Activated effector memory CD4-positive, alpha-beta T cell treated with anti-CD3 and anti-CD28 coated beads, Interleukin-2, amount 50 U/mL, for 16 hours (primary cell): ENCODE measurements at regions not wholly inside any gene's neighbourhood (a gene's known extent, or its start where the extent isn't known, plus 50 kb on each side); places are given as distances from the start of the nearest gene placed in this dataset.
"Not testable (repeated sequence)": the region's sequence is repeated elsewhere in the genome, so short reads cannot be mapped to it uniquely, and the experiment has no call there.

Source experiments
- DNase-seq: peaks from one replicate; pipeline ENCODE4 v3.0.0-alpha.2; 2020

DNA sequence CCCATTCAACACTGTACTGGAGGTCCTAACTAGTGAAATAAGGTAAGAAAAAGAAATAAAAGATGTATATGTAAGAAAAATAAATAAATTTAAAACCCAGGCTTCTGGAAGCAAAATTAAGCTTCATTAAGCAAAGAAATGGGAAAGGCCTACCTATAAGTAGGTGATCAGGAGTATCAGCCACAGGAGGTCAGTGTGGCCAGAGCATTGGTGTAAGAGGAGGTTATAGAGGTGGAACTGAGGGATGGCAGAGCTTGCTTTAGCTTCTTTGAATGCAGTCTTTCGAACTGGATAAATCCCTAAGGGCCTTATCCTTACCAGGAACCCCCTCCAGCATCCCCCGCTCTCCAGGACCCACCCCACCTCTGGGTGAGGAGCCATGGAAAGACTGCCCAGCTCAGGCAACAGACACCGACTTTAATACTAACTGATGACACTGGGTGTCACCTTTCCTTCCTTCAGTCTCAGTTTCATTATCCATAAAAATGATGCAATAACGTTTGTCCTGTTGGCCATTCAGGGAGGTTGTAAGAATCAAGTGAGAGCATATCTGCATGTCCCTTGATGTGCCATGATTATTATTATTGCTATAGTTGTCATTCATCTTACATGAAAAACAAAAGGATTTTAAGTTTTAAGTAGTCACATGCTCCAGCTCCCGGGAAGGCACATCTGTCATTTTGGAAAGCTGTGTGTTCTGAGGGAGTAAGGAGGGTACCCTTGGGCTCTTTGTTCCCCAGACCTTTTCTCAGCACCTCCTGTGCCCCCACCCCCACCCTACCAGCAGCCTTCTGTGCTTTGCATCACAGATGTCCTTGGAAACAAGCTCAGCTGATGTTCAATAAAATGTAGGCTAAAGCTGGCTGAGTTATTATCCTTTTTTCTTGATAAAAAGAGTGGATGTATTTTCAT lies 50.8 kb upstream of the CTNNA1 start:
- DNase-seq, result no peak

DNA sequence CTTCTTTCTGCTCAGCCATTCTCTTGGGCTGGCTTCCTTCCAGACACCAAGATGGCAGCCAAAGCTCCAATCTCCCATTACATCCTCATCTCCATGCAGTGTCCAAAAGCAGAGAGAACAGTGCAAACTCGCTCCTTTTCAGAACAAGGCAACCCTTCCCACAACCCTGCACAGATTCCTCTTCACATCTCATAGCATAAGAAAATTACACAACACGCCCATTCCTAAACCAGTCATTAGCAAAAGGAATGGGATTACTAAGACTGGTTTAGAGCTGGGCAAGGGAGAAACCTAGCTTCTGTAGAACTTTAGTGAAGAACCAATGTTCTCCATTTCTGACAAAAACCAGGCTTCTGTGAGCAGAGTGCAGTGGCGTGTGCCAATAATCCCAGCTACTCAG lies 51.5 kb upstream of the CTNNA1 start:
- no peak for DNase-seq

DNA sequence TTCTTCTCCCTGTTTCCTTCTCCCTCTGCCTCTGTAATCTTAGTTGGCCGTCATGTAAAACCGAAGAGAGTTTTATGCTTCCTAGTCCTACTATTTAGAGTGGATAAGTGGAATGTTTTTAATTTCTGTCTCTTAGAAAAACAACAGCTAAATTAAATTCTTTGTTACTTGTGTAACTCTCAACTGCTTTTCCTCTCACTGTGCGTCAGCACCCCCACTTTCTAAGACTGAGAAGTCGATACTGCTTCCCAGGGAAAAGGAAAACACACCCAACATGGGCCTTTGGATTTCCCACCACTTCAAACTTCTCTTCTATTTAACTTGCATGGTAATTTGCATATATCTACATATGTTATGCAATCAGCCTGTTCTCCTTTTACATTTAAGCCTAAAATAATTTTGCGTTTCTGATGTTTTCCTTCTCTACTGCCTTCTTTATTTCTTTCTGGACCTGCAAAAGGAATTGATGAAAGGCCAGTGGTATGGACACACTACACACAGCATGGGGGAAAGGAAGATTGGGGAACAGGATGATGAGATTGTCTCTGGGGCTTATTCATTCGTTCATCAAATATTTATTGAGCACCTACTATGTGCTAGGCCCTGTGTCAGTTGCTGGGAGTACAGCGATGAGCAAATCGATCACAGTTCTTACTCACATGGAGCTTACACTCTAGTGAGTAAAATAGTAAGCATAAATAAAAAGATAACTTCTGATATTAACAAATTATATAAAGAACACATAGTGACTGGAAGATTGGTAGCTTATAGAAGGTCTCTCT lies 52.5 kb upstream of the CTNNA1 start:
- no peak for DNase-seq

DNA sequence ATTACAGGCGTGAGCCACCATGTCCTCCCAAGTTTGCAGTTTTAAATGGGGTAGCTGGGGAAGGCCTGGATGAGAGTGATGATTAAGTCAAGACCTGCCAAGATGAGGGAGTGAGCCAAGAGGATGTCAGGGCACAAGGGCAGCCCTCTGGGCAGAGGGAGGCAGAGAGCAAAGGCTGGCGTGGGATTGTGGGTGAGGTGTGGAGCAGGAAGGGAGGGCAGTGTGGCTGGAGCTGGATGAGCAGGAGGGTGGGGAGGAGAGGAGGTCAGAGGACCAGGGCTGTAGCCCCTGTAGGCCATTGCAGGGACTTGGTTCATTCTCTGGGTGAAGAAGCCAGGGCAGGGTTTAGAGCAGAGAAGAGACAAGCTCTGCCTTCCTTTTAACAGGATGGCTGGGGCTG lies 53.7 kb upstream of the CTNNA1 start:
- no peak for DNase-seq

DNA sequence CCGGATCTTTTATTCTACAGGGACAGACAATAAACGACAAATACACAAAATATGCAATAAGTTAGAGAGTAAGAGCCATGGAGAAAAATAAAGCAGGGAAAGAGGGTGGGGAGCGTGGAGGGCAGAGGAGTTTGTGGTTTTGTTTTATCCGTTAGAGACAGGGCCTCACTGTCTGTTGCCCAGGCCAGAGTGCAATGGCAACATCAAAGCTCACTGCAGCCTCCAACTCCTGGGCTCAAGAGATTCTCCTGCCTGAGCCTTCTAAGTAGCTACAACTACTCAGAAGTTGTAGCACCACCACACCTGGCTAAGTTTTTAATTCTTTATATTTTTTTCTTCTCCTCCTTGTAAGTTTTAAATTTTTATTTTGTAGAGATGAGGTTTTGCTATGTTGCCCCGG lies 54.5 kb upstream of the CTNNA1 start:
- no peak for DNase-seq

DNA sequence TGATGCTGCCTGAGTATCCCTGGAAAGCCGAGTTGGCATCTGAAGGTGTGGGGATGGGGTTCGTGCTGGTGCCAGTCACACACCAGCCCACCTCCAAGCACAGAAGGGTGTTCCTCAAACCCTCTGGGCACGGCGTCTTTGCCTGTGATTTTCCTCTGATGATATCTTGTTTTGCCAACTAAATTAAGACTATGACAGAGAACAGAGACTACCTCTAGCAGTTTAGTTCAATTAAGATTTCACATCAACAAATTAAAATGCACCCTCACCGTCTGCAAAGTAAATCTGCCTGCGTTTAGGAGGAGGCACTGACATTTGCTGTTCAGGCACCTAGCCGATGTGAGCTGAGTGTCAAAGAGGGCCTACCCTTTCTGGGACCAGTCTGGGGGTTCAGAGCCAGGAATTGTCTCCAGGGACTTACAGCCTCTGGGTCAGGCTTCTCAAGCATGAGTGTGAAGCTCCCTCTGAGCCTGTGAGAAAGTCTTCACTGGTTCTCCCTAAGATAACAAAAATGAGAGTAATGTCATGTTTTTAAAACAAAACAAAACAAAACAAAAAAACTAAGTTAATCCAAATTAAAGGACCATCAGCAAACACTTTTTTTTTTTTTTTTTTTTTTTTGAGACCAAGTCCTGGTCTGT lies 55.4 kb upstream of the CTNNA1 start:
- no peak for DNase-seq

DNA sequence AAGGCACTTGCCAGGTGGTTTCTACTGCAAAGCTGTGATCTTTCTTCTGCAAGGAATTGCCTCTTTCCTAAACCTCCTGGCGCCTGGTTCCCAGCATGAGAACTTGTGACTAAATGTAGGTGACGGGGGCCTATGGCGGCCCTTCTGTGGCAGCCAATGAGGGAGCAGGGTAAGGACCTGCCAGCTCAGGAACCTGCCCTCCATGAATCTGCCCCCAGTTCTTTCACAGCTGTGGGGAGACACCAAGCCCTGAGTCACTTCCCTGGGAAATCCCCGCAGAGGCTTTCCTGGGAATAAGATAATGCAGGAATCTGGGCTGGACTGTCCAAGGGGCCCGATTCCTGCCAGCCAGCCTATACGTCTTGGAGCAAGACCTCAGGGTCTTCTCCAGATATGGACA lies 56.7 kb upstream of the CTNNA1 start:
- no peak for DNase-seq

DNA sequence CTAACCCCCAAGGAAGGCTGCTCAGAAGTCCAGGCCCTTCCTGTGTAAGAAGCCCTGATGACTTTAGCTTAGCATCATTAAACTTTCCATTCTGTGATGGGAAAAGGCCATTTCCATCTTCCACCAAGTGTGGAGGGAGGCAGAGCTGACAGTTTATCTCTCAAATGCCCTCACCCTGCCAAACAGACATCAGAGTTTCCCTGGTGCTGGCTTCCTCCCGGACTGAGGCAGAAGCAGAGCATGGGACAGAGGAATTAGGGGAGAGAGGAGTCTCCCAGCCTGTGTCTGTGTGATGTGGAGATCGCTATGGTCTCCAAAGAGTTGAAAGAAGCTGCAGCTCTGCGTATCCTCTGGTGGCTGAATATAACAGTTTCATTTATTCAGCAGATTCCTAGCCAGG lies 57.4 kb upstream of the CTNNA1 start:
- no peak for DNase-seq

DNA sequence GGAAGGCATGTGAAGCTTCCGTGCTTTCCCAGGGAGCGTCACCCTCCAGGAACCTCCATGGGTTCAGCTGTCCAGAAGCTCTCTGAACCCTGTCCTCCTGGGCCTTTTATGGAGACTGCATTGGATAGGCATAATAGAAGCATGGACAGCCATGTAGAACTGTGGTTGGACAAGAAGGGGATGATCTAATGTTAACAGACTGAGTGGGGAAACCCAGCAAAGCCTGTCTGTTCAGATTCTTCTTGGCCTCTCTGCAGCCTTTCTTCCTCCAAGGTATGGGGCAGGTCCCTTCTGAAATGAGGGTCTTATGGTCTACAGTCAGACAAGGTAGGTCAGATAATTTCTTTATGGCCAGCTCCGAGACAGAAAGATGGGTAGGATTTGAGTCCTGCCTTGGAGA lies 59.1 kb upstream of the CTNNA1 start:
- DNase-seq, result no peak

DNA sequence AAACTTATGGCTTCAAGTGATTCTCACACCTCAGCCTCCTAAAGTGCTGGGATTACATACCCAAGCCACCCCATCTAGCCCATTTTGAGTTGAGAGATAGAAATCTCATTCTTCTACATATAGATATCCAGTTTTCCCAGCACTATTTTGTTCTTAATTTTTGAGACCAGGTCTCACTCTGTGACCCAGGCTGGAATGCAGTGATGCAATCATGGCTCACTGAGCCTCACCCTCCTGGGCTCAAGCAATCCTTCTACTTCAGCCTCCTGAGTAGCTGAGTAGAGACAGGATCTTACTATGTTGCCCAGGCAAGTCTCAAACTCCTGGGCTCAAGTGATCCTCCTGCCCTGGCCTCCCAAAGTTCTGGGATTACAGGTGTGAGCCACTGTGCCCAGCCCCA lies 60.9 kb upstream of the CTNNA1 start:
- no peak for DNase-seq

DNA sequence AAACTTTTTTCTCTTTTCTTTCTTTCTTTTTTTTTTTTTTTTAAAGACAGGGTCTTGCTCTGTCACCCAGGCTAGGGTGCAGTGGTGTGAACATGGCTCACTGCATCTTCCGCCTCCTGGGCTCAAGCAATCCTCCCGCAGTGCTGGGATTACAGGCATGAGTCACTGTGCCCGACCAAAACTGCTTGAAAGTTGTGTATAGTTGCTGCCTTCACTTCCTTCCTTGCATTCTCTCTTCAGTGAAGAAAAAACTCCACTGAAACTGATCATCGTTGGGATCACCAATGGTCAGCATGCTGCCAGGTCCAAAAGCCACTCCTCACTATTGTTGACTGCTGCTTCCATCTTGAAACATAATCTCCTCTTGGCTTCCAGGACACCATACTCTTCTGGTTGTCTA lies 66.6 kb upstream of the CTNNA1 start:
- DNase-seq, result no peak

DNA sequence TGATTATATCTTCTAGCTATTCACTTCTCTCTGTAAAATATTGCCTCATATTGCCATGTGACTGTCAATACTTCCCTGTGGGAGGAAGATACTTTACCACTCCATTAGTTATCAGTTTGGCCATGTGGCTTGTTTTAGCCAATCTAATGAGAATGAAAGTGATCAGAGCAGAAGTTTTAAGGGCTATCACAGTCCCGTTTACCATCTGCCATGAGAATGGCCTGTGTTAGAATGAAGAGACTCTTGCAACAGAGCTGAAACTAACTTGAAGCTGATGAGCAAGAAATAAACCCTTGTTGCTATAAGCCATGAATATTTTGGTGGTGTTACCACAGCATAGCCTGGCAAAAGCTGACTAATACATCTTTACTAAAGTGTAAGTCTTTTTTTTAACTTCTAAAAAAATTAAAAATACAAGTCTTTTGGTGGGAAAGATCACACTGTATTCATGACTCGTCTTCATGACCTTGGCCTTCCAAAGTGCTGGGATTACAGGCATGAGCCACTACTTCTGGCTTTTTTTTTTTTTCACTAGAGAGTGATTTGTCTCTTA lies 68.0 kb upstream of the CTNNA1 start:
- DNase-seq, result no peak

DNA sequence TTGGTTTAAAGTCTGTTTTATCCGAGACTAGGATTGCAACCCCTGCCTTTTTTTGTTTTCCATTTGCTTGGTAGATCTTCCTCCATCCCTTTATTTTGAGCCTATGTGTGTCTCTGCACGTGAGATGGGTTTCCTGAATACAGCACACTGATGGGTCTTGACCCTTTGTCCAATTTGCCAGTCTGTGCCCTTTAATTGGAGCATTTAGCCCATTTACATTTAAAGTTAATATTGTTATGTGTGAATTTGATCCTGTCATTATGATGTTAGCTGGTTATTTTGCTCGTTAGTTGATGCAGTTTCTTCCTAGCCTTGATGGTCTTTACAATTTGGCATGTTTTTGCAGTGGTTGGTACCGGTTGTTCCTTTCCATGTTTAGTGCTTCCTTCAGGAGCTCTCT lies 70.8 kb upstream of the CTNNA1 start:
- DNase-seq, result not testable (repeated sequence)

DNA sequence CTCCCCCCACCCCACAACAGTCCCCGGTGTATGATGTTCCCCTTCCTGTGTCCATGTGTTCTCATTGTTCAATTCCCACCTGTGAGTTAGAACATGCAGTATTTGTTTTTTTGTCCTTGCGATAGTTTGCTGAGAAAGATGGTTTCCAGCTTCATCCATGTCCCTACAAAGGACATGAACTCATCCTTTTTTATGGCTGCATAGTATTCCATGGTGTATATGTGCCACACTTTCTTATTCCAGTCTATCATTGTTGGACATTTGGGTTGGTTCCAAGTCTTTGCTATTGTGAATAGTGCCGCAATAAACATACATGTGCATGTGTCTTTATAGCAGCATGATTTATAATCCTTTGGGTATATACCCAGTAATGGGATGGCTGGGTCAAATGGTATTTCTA lies 74.4 kb upstream of the CTNNA1 start:
- not testable (repeated sequence) for DNase-seq

DNA sequence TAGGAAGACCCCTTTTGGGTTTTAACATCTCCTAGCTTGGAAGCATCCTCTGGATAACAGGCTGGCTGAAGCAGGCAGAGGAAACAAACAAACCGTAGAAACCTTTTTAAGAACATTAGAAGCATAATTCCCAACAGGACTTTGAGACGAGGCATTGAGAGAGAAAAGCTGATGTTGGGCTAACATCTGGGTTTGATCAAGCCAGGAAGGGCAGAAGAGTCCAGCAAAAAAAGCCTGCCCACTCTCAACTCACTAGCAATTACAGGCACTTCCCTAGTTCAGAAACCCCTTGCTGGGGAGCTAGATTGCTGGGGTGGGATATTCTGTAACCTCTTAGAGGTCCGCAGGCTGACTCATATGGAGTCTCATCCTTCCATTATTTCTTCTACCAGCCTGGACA lies 75.4 kb upstream of the CTNNA1 start:
- DNase-seq, result no peak

DNA sequence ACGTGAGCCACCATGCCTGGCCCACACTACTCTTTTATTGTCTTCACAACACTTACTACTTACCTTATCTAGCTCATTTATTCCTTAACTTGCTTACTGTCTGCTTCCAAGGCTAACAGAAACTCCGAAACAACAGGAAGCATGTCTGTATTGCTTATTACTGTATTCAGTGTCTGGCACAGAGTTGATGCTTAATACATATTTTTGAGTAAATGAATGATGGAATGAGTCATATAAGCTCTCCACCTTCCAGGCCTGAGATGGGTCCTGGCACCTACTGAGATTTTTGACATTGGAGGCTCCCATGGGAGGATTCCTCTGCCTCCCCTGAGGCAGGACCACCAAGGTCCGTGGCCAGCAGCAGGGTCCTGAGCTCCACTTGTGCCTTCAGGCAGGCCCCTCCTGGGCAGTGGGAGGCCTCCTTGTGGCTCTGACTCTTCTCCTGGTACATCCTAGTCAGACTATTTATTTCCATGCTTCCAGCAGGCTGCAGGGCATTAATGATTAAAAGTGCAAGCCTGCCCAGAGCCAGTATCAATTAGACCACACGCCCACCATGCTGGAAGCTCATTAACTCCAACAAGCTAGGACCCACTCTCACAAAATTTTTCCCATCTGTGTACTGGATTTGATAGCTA lies 76.5 kb upstream of the CTNNA1 start:
- no peak for DNase-seq

DNA sequence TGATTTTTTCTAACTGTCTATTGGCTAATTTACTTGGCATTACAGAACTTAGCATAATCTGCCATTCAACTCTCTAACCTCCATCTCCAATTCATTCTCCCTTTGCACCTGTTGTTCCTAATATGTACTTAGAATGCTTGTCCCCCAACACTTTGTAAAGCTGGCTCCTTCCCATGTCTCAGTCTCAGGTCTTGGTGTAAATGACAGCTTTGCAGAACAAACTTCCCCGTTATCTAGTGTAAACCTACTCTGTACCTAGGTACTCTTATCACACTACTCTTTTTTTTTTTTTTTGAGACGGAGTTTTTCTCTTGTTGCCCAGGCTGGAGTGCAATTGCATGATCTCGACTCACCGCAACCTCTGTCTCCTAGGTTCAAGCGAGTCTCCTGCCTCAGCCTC lies 77.2 kb upstream of the CTNNA1 start:
- DNase-seq, result no peak

DNA sequence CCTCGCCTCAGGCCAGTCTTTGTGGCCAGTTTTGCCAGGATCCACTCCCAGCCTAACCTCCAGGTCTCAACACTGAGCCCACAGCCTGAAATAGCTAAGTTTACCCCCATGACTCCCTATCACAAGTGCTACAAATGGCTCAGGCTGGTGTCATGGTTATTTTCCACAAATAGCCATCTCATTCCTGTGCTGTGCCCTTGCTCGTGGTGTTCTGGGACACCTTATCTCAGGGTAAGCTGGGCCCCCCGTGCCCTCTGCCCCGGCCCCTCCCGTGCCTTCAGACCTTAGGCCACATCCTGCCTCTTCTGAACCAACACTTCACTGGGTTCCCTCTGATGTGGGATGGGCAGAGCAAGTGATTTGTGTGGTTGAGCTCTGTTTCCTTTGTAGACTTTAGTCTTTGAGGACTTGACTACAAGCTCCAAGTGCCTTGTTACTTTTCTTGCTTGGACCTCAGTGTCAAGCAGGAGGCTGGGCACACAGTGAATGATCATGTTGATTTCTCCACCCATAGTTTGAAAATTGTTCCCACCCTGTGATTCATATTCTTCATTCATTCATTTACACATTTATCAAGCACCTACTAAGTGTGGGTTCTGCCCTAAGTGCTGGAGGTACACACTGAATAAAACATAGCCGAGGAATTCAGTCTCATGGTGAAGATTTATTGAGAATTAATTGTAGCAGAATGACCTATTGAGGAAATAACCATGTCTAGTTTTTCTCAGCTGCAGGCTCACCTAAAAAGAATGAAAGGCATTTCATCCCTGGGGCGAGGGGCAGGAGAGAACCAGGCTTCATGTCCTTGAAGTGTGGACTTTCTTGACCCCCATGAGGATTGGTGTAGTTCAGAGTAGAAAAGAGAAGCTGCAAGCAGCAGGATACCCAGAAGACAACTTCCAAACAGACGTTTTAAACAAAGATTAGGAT lies 84.5 kb upstream of the CTNNA1 start:
- peak; percentile 68 for DNase-seq

DNA sequence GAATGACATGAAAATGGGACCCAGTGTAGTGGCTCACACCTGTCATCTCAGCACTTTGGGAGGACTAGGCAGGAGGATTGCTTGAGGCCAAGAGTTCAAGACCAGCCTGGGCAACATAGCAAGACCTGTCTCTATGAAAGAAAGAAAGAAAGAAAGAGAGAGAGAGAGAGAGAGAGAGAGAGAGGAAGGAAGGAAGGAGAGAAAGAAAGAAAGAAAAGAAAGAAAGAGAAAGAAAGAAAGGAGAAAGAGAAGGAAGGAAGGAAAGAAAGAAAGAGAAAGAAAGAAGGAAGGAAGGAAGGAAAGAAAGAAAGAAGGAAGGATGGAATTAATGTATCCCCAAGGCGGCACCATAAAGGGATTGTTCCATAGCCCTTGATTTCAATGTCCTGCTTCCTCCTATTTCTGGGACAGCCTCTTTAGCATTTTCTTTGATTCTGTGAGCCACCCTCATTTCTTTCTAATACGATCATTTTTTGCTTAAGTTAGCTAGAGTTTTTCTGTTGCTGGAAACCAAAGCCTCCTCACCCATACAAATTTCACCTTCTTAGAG lies 85.4 kb upstream of the CTNNA1 start:
- DNase-seq, result not testable (repeated sequence)

DNA sequence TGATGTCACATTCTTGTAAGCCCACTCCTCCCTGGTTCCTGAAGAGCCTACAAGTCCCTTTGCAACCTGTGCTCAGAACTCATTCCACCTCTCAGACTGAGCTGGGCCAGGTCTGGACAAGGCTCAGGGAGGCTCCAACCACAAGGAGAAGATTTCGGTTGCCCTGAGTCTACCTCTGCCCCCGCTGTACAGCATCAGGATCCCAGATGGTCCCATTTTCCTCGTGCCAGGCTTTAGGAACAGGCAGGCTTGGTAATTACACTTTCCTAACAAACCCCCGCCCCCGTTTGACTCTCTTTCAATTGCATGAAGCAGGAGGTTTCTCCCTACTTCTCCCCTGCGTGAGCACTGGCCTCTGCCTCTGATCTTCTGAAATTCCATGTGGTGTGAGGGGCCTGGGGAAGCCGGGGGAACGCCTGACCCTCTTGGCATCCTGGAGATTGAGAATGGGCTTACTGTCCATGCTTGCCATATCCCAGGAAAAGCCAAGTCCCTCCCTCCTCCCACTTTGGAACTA lies 86.9 kb upstream of the CTNNA1 start:
- peak; percentile 36 for DNase-seq

DNA sequence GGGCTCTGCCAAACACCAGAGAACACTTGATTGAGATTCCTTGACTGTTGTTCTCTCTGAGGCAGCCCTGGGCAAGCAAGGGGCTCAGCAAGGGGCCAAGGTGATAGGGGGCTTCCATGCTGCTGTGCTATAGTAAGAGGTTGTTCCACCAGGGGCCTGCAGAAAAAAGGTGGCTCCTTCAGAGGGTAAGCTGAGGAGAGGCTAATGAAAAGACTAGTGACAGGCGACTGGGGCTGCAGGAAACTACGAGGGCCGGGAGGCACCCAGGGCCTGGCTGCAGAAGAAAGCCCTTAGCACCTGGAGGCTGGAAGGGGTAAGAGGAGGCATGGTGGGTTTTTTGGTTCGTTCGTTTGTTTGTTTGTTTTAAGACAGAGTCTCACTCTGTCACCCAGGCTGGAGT lies 88.0 kb upstream of the CTNNA1 start:
- DNase-seq, result peak; percentile 30
